HUES64 (cell line): ENCODE measurements at regions not wholly inside any gene's neighbourhood (a gene's known extent, or its start where the extent isn't known, plus 50 kb on each side); places are given as distances from the start of the nearest gene placed in this dataset.
"Not testable (repeated sequence)": the region's sequence is repeated elsewhere in the genome, so short reads cannot be mapped to it uniquely, and the experiment has no call there.

Experiments
- H3K27ac ChIP-seq: 2 replicates; pipeline ENCODE4 v1.7.0; 2013; ENCODE audit warnings: low read depth, low read length, inconsistent platforms
- H3K27me3 ChIP-seq: 2 replicates; pipeline ENCODE4 v1.6.1; 2013; ENCODE audit warnings: mild to moderate bottlenecking, low read length; ENCODE audit not compliant: insufficient read depth
- H3K36me3 ChIP-seq: 2 replicates; pipeline ENCODE4 v1.6.1; 2013; ENCODE audit warnings: mild to moderate bottlenecking, low read length; ENCODE audit not compliant: insufficient read depth
- H3K4me1 ChIP-seq: 2 replicates; pipeline ENCODE4 v1.6.1; 2013; ENCODE audit warnings: mild to moderate bottlenecking, low read length, moderate library complexity; ENCODE audit not compliant: insufficient read depth
- H3K4me3 ChIP-seq: 2 replicates; pipeline ENCODE4 v1.5.1; 2013; ENCODE audit warnings: mild to moderate bottlenecking, low read length, moderate library complexity
- H3K9ac ChIP-seq: 2 replicates; pipeline ENCODE4 v1.6.1; 2013; ENCODE audit warnings: mild to moderate bottlenecking, low read depth, low read length
- H3K9me3 ChIP-seq: 2 replicates; pipeline ENCODE4 v1.6.1; 2013; ENCODE audit warnings: low read depth, low read length; ENCODE audit not compliant: insufficient read depth
- WGBS: fragments of 150-250, 120-280 bp; methylation state at CpG from one replicate; pipeline ENCODE4 v1.1.7; 2013; ENCODE audit warnings: missing lambda C conversion rate; 5-methylcytosine and 5-hydroxymethylcytosine counted together

- Histone ChIP-seq H3K9ac (no peak overlapping the region), H3K4me1 (no peaks in the 10 kb centered on the region; the same call in 1 of the 2 replicates), H3K9me3 (no peaks in the 10 kb centered on the region), H3K4me3 (no peak overlapping the region), H3K27ac (no peak overlapping the region), H3K36me3 (no peaks in the 10 kb centered on the region), H3K27me3 (no peaks in the 10 kb centered on the region)
- 88% methylated on average over 3 of the region's 3 CpGs for WGBS
Observed at GRCh38 chr5:152650413-152650812, 245.3 kb upstream of the NMUR2 start.

GRCh38 chr5:152659470-152659869 is 254.4 kb upstream of the NMUR2 start:
- not testable (repeated sequence) for H3K27ac ChIP-seq, H3K27me3 ChIP-seq, H3K4me1 ChIP-seq, H3K9ac ChIP-seq, H3K36me3 ChIP-seq, H3K9me3 ChIP-seq
- peak overlapping the region; percentile 34; the same call in 1 of the 2 replicates for H3K4me3 ChIP-seq
- WGBS: 68% methylated on average over 18 of the region's 18 CpGs

- WGBS: no CpG with 5 or more reads among the region's 1 CpG
- H3K4me3 ChIP-seq: no peak overlapping the region
Observed at GRCh38 chr5:152673601-152674000, 268.5 kb upstream of the NMUR2 start.

GRCh38 chr5:152674403-152674802 is 269.3 kb upstream of the NMUR2 start:
- H3K27me3 ChIP-seq: no peaks in the 10 kb centered on the region
- 100% methylated on average over 1 of the region's 1 CpG for WGBS

More at GRCh38 chr5:152673601-152674000, 268.5 kb upstream of the NMUR2 start:
- Histone ChIP-seq H3K27ac (no peak overlapping the region), H3K9me3 (no peaks in the 10 kb centered on the region), H3K27me3 (no peaks in the 10 kb centered on the region), H3K4me1 (no peaks in the 10 kb centered on the region), H3K9ac (no peak overlapping the region), H3K36me3 (no peaks in the 10 kb centered on the region)

GRCh38 chr5:152676196-152676595 is 271.1 kb upstream of the NMUR2 start:
- no peaks in the 10 kb centered on the region for H3K27me3 ChIP-seq
- no peak overlapping the region for H3K27ac ChIP-seq
- H3K36me3 ChIP-seq: no peaks in the 10 kb centered on the region
- no peaks in the 10 kb centered on the region for H3K4me1 ChIP-seq
- 92% methylated on average over 5 of the region's 5 CpGs for WGBS
- H3K4me3 ChIP-seq: no peak overlapping the region
- no peak overlapping the region for H3K9ac ChIP-seq
- no peaks in the 10 kb centered on the region for H3K9me3 ChIP-seq

More at GRCh38 chr5:152674403-152674802, 269.3 kb upstream of the NMUR2 start:
- H3K9ac ChIP-seq: no peak overlapping the region
- H3K36me3 ChIP-seq: no peaks in the 10 kb centered on the region
- H3K9me3 ChIP-seq: no peaks in the 10 kb centered on the region
- H3K4me3 ChIP-seq: no peak overlapping the region
- no peak overlapping the region for H3K27ac ChIP-seq
- no peaks in the 10 kb centered on the region for H3K4me1 ChIP-seq

- 93% methylated on average over 1 of the region's 1 CpG for WGBS
- Histone ChIP-seq H3K9ac (no peak overlapping the region), H3K4me3 (no peak overlapping the region), H3K27me3 (no peaks in the 10 kb centered on the region), H3K4me1 (no peaks in the 10 kb centered on the region), H3K36me3 (no peaks in the 10 kb centered on the region), H3K27ac (no peak overlapping the region), H3K9me3 (peaks cover 22% of the 10 kb centered on the region)
Observed at GRCh38 chr5:152683205-152683604, 278.1 kb upstream of the NMUR2 start.

- no peak overlapping the region for H3K9ac ChIP-seq
- no peaks in the 10 kb centered on the region for H3K27me3 ChIP-seq
- no peaks in the 10 kb centered on the region for H3K36me3 ChIP-seq
- peaks cover 9% of the 10 kb centered on the region; the same call in 1 of the 2 replicates for H3K4me1 ChIP-seq
- no peak overlapping the region for H3K4me3 ChIP-seq
- H3K27ac ChIP-seq: no peak overlapping the region
- WGBS: 96% methylated on average over 4 of the region's 4 CpGs
- peaks cover 22% of the 10 kb centered on the region for H3K9me3 ChIP-seq
Observed at GRCh38 chr5:152686931-152687330, 281.9 kb upstream of the NMUR2 start.

GRCh38 chr5:152688561-152689249 is 283.6 kb upstream of the NMUR2 start:
- Histone ChIP-seq H3K36me3 (no peaks in the 10 kb centered on the region), H3K4me1 (peaks cover 9% of the 10 kb centered on the region; the same call in 1 of the 2 replicates), H3K27me3 (no peaks in the 10 kb centered on the region), H3K4me3 (no peak overlapping the region), H3K9ac (no peak overlapping the region), H3K27ac (no peak overlapping the region), H3K9me3 (peaks cover 22% of the 10 kb centered on the region)
- 89% methylated on average over 3 of the region's 3 CpGs for WGBS

- H3K27me3 ChIP-seq: no peaks in the 10 kb centered on the region
- H3K4me3 ChIP-seq: no peak overlapping the region
- peaks cover 22% of the 10 kb centered on the region for H3K9me3 ChIP-seq
- 92% methylated on average over 5 of the region's 5 CpGs for WGBS
- H3K9ac ChIP-seq: no peak overlapping the region
- no peaks in the 10 kb centered on the region for H3K36me3 ChIP-seq
- H3K4me1 ChIP-seq: peaks cover 9% of the 10 kb centered on the region; the same call in 1 of the 2 replicates
- no peak overlapping the region for H3K27ac ChIP-seq
Observed at GRCh38 chr5:152689250-152689711, 284.2 kb upstream of the NMUR2 start.

GRCh38 chr5:152694231-152694630 is 289.2 kb upstream of the NMUR2 start:
- Histone ChIP-seq H3K9me3 (peaks cover 5% of the 10 kb centered on the region; the same call in 1 of the 2 replicates), H3K36me3 (no peaks in the 10 kb centered on the region), H3K4me3 (no peak overlapping the region), H3K4me1 (peaks cover 3% of the 10 kb centered on the region; the same call in 1 of the 2 replicates), H3K27me3 (no peaks in the 10 kb centered on the region), H3K9ac (no peak overlapping the region), H3K27ac (no peak overlapping the region)
- WGBS: 50% methylated on average over 2 of the region's 2 CpGs

GRCh38 chr5:152701305-152701949 is 296.3 kb upstream of the NMUR2 start:
- no peak overlapping the region for H3K27ac ChIP-seq
- no peak overlapping the region for H3K9ac ChIP-seq
- WGBS: 89% methylated on average over 2 of the region's 2 CpGs
- no peaks in the 10 kb centered on the region for H3K4me1 ChIP-seq
- no peak overlapping the region for H3K4me3 ChIP-seq
- no peaks in the 10 kb centered on the region for H3K36me3 ChIP-seq
- no peaks in the 10 kb centered on the region for H3K27me3 ChIP-seq
- H3K9me3 ChIP-seq: peaks cover 12% of the 10 kb centered on the region; the same call in 1 of the 2 replicates
